NB4 (cell line): ENCODE measurements at regions not wholly inside any gene's neighbourhood (a gene's known extent, or its start where the extent isn't known, plus 50 kb on each side); places are given as distances from the start of the nearest gene placed in this dataset.

Experiments
- DNase-seq: peaks from one replicate; pipeline ENCODE4 v3.0.0; 2010; ENCODE audit warnings: low read depth
- H3K4me3 ChIP-seq: one replicate; pipeline ENCODE4 v1.5.1; 2011; ENCODE audit warnings: mild to moderate bottlenecking, low read depth, low read length, moderate library complexity
- MYC ChIP-seq: IDR thresholded peaks from 2 replicates; pipeline ENCODE4 v1.6.1; 2011; ENCODE audit warnings: low read depth, low read length
- POLR2A ChIP-seq: IDR thresholded peaks from 2 replicates; pipeline ENCODE4 v1.6.1; 2011; ENCODE audit warnings: mild to moderate bottlenecking; ENCODE audit not compliant: insufficient read length; ENCODE audit errors: extremely low read depth
- TF ChIP-seq, protein P1 (sequence below): IDR thresholded peaks from 2 replicates; pipeline ENCODE4 v1.6.1; 2011; ENCODE audit warnings: low read depth, low read length
- TF ChIP-seq, protein P2 (sequence below): IDR thresholded peaks from one replicate; pipeline ENCODE4 v1.5.1; 2012; ENCODE audit warnings: low read depth, low read length

DNA sequence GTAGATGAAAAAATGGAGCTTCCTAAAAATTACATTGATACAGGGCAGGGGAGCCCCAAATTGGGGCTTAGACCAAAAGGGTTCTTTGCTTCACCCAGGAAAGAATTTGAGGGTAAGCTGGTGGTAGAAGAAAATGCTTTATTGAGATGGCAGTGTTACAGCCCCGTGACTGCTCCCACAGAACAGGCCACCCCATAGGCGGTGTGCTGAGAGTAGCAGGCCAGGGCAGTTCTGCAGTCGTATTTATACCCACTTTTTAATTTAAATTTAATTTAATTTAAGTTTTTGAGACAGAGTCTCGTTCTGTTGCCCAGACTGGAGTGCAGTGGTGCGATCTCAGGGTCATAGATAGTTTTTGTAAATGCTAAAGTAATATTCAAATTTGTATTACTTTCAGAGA is 265.0 kb downstream of the CDH26 start:
- TF ChIP-seq POLR2A (no peak), MYC (no peak)
- TF ChIP-seq, protein P1, sequence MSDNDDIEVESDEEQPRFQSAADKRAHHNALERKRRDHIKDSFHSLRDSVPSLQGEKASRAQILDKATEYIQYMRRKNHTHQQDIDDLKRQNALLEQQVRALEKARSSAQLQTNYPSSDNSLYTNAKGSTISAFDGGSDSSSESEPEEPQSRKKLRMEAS: no peak
- TF ChIP-seq, protein P2, sequence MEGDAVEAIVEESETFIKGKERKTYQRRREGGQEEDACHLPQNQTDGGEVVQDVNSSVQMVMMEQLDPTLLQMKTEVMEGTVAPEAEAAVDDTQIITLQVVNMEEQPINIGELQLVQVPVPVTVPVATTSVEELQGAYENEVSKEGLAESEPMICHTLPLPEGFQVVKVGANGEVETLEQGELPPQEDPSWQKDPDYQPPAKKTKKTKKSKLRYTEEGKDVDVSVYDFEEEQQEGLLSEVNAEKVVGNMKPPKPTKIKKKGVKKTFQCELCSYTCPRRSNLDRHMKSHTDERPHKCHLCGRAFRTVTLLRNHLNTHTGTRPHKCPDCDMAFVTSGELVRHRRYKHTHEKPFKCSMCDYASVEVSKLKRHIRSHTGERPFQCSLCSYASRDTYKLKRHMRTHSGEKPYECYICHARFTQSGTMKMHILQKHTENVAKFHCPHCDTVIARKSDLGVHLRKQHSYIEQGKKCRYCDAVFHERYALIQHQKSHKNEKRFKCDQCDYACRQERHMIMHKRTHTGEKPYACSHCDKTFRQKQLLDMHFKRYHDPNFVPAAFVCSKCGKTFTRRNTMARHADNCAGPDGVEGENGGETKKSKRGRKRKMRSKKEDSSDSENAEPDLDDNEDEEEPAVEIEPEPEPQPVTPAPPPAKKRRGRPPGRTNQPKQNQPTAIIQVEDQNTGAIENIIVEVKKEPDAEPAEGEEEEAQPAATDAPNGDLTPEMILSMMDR: no peak
- DNase-seq: no peak
- no peak overlapping the region for H3K4me3 ChIP-seq

GRCh38 chr20:60224914-60225313 is 266.7 kb downstream of the CDH26 start:
- TF ChIP-seq, protein P2: peak; percentile 51
- TF ChIP-seq, protein P1: no peak
- no peak for TF ChIP-seq POLR2A
- TF ChIP-seq MYC: no peak
- H3K4me3 ChIP-seq: no peak overlapping the region
- DNase-seq: peak; percentile 38

GRCh38 chr20:60228255-60228654 is 270.0 kb downstream of the CDH26 start:
- peak; percentile 86 for DNase-seq
- no peak overlapping the region for H3K4me3 ChIP-seq
- TF ChIP-seq, protein P1: peak; percentile 59
- TF ChIP-seq, protein P2: no peak

DNA sequence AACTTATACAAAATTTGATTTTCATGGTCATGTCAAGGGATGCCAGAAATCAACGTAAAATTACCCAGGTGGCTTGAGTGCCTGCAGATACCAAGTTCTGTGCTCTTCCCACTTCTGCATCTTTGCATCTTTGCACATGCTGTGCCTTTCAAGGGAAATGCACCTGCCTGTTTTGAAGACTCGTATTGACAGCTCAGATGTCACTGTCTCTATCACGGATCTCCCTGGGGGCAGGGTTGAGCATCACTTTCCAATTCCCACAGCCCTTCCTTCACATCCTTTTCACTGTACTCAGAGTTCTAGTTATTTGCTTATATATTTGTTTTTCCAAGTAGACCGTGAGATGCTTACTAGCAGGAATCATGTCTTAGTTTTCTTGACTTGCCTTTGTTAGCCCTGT is 274.2 kb downstream of the CDH26 start:
- H3K4me3 ChIP-seq: no peak overlapping the region
- no peak for DNase-seq
- TF ChIP-seq, protein P1: no peak
- TF ChIP-seq MYC (no peak), POLR2A (no peak)
- TF ChIP-seq, protein P2: no peak

GRCh38 chr20:60233018-60233630 is 274.9 kb downstream of the CDH26 start:
- no peak for DNase-seq
- TF ChIP-seq MYC (no peak), POLR2A (no peak)
- TF ChIP-seq, protein P1: no peak
- TF ChIP-seq, protein P2: no peak
- no peak overlapping the region for H3K4me3 ChIP-seq
